ENCODE measurements at regions not wholly inside any gene's neighbourhood (a gene's known extent, or its start where the extent isn't known, plus 50 kb on each side); places are given as distances from the start of the nearest gene placed in this dataset.

- TF ChIP-seq CTCF (IDR thresholded peaks at IDR 0.05) (no peak), POLR2A (IDR thresholded peaks at IDR 0.05) (no peak)
These were observed 355.4 kb upstream of the PRR16 start for GRCh38 chr5:120108586-120109248.

All from uterus (tissue), 2 donors.